ENCODE measurements at regions not wholly inside any gene's neighbourhood (a gene's known extent, or its start where the extent isn't known, plus 50 kb on each side); places are given as distances from the start of the nearest gene placed in this dataset.

- Histone ChIP-seq H3K79me2 (replicated peaks; ENCODE audit: insufficient read depth, low read length) (no peaks in the 10 kb centered on the region), H3K9me3 (ENCODE audit: low read length) (no peaks in the 10 kb centered on the region), H3K27me3 (ENCODE audit: insufficient read depth, low read depth, low read length) (no peaks in the 10 kb centered on the region), H4K20me1 (ENCODE audit: insufficient read depth) (no peaks in the 10 kb centered on the region), H3K4me3 (ENCODE audit: low read length) (no peak overlapping the region), H3K4me2 (ENCODE audit: low read length) (no peak overlapping the region), H2AFZ (ENCODE audit: low read depth, low read length) (no peak overlapping the region), H3K9ac (ENCODE audit: low read length) (no peak overlapping the region), H3K9me2 (ENCODE audit: insufficient read depth, low read length) (no peaks in the 10 kb centered on the region), H3K36me3 (ENCODE audit: insufficient read depth, low read length) (no peaks in the 10 kb centered on the region), H3F3A (ENCODE audit: insufficient read depth, low read length, poor library complexity, severe bottlenecking) (no peaks in the 10 kb centered on the region), H3K27ac (ENCODE audit: low read length) (no peak overlapping the region)
- TF ChIP-seq EZH2 (IDR thresholded peaks at IDR 0.05; ENCODE audit: borderline replicate concordance, insufficient read depth, low read length, poor library complexity, severe bottlenecking), result no peak
- TF ChIP-seq SMC3 (conservative IDR thresholded peaks at IDR 0.05; ENCODE audit: poor library complexity), result no peak
- TF ChIP-seq REST (IDR thresholded peaks at IDR 0.05; ENCODE audit: borderline replicate concordance), result no peak
- TF ChIP-seq, protein P1, sequence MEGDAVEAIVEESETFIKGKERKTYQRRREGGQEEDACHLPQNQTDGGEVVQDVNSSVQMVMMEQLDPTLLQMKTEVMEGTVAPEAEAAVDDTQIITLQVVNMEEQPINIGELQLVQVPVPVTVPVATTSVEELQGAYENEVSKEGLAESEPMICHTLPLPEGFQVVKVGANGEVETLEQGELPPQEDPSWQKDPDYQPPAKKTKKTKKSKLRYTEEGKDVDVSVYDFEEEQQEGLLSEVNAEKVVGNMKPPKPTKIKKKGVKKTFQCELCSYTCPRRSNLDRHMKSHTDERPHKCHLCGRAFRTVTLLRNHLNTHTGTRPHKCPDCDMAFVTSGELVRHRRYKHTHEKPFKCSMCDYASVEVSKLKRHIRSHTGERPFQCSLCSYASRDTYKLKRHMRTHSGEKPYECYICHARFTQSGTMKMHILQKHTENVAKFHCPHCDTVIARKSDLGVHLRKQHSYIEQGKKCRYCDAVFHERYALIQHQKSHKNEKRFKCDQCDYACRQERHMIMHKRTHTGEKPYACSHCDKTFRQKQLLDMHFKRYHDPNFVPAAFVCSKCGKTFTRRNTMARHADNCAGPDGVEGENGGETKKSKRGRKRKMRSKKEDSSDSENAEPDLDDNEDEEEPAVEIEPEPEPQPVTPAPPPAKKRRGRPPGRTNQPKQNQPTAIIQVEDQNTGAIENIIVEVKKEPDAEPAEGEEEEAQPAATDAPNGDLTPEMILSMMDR (IDR thresholded peaks at IDR 0.05; ENCODE audit: poor library complexity, severe bottlenecking), result no peak
- TF ChIP-seq EP300 (conservative IDR thresholded peaks at IDR 0.05; ENCODE audit: poor library complexity, severe bottlenecking), result no peak
- TF ChIP-seq TAF1 (IDR thresholded peaks at IDR 0.05; ENCODE audit: low read depth), result no peak
- no peak for TF ChIP-seq MXI1 (conservative IDR thresholded peaks at IDR 0.05; ENCODE audit: poor library complexity, severe bottlenecking)
- TF ChIP-seq POLR2AphosphoS5 (IDR thresholded peaks at IDR 0.05), result no peak
- TF ChIP-seq RAD21 (conservative IDR thresholded peaks at IDR 0.05), result no peak
Observed at GRCh38 chr13:80591976-80592740, 251.2 kb upstream of the SPRY2 start.

GRCh38 chr13:80590551-80590950, 249.6 kb upstream of the SPRY2 start:
- Histone ChIP-seq H3K4me3 (ENCODE audit: low read length) (no peak overlapping the region), H3F3A (ENCODE audit: insufficient read depth, low read length, poor library complexity, severe bottlenecking) (no peaks in the 10 kb centered on the region), H4K20me1 (ENCODE audit: insufficient read depth) (no peaks in the 10 kb centered on the region), H3K79me2 (replicated peaks; ENCODE audit: insufficient read depth, low read length) (no peaks in the 10 kb centered on the region), H3K4me2 (ENCODE audit: low read length) (no peak overlapping the region), H3K27me3 (ENCODE audit: insufficient read depth, low read depth, low read length) (no peaks in the 10 kb centered on the region), H3K9me3 (ENCODE audit: low read length) (no peaks in the 10 kb centered on the region), H3K9me2 (ENCODE audit: insufficient read depth, low read length) (no peaks in the 10 kb centered on the region), H2AFZ (ENCODE audit: low read depth, low read length) (no peak overlapping the region), H3K9ac (ENCODE audit: low read length) (no peak overlapping the region), H3K27ac (ENCODE audit: low read length) (no peak overlapping the region), H3K36me3 (ENCODE audit: insufficient read depth, low read length) (no peaks in the 10 kb centered on the region)
- TF ChIP-seq MXI1 (conservative IDR thresholded peaks at IDR 0.05; ENCODE audit: poor library complexity, severe bottlenecking), result no peak
- TF ChIP-seq, protein P1 (IDR thresholded peaks at IDR 0.05; ENCODE audit: poor library complexity, severe bottlenecking), result no peak
- no peak for TF ChIP-seq EP300 (conservative IDR thresholded peaks at IDR 0.05; ENCODE audit: poor library complexity, severe bottlenecking)
- TF ChIP-seq TAF1 (IDR thresholded peaks at IDR 0.05; ENCODE audit: low read depth), result no peak
- TF ChIP-seq SMC3 (conservative IDR thresholded peaks at IDR 0.05; ENCODE audit: poor library complexity), result no peak
- TF ChIP-seq EZH2 (IDR thresholded peaks at IDR 0.05; ENCODE audit: borderline replicate concordance, insufficient read depth, low read length, poor library complexity, severe bottlenecking), result no peak
- no peak for TF ChIP-seq RAD21 (conservative IDR thresholded peaks at IDR 0.05)
- no peak for TF ChIP-seq REST (IDR thresholded peaks at IDR 0.05; ENCODE audit: borderline replicate concordance)
- no peak for TF ChIP-seq POLR2AphosphoS5 (IDR thresholded peaks at IDR 0.05)
